Adrenal gland (tissue), 5 donors: ENCODE measurements at regions not wholly inside any gene's neighbourhood (a gene's known extent, or its start where the extent isn't known, plus 50 kb on each side); places are given as distances from the start of the nearest gene placed in this dataset.

Experiments used
- CTCF ChIP-seq, 6 experiments: fragments of 450-650 bp in 4 of 6; fragments of 200-600 bp in 2 of 6; sonication (generic) in 1 of 6; IDR thresholded peaks; 1 replicate in 5 of 6; 2 replicates in 1 of 6; pipeline versions ENCODE4 v1.5.1 to v1.8.0; 2016 to 2021; ENCODE audit warnings: antibody characterized with exemption in 6 of 6, mild to moderate bottlenecking in 2 of 6, moderate library complexity in 1 of 6
- POLR2A ChIP-seq, 2 donors: fragments of 450-650 bp; IDR thresholded peaks; one replicate each; pipeline ENCODE4 v1.6.1; 2017; ENCODE audit warnings: antibody characterized with exemption in 2 of 2, mild to moderate bottlenecking in 2 of 2, moderate library complexity in 1 of 2
- donor health status: DM: no; HTN: no; CAD: no.

GRCh38 chr9:7315746-7316145 is 483.8 kb downstream of the DMAC1 start:
- TF ChIP-seq POLR2A (IDR thresholded peaks at IDR 0.05) (no peak), CTCF (IDR thresholded peaks at IDR 0.05) (no peak)
